GM12878 (cell line): ENCODE measurements at regions not wholly inside any gene's neighbourhood (a gene's known extent, or its start where the extent isn't known, plus 50 kb on each side); places are given as distances from the start of the nearest gene placed in this dataset.

ENCODE experiments used
- ATAC-seq: fragments of 200-7000 bp; cut with Tn5 transposase; 3 replicates; pipeline ENCODE4 v1.9.1; 2020; ENCODE audit warnings: mild to moderate bottlenecking, moderate library complexity
- BruUV-seq: library from RNA; stranded (reverse); fragments of 400-500 nt; replicated peaks from 2 replicates; lab custom pipeline; 2021; lab: Mats Ljungman, UMichigan
- CTCF ChIA-PET: fragments of 300-600 bp; sonication (Branson Sonifier 250); formaldehyde crosslinking; extraction: SDS; loops from one replicate; lab custom pipeline; 2021; ENCODE audit warnings: inconsistent platforms; lab: Yijun Ruan, JAX
- POLR2A ChIA-PET: fragments of 350-600 bp; formaldehyde crosslinking; extraction: SDS; loops from one replicate; lab custom pipeline; 2021; ENCODE audit warnings: inconsistent platforms; lab: Charles Lee
- RAD21 ChIA-PET: fragments of 300-600 bp; sonication (Branson Sonifier 250); formaldehyde crosslinking; loops from one replicate; lab custom pipeline; 2023; ENCODE audit warnings: antibody characterized with exemption; ENCODE audit not compliant: unreplicated experiment; lab: Charles Lee
- SMC1A ChIA-PET: fragments of 300-600 bp; sonication (Branson Sonifier 250); formaldehyde crosslinking; loops from one replicate; lab custom pipeline; 2023; ENCODE audit not compliant: unreplicated experiment, uncharacterized antibody; lab: Charles Lee
- DNase-seq: peaks from one replicate; pipeline ENCODE4 v3.0.0-alpha.2; 2011; ENCODE audit warnings: low read depth, low spot score
- FAIRE-seq: peaks from 3 replicates; lab custom pipeline; 2011; peaks lifted over from hg19 to GRCh38; lab: Jason Lieb, UNC
- H2AFZ ChIP-seq: 2 replicates; pipeline ENCODE4 v1.6.0; 2011; ENCODE audit warnings: low read depth, low read length, control low read depth; ENCODE audit not compliant: control insufficient read depth
- H3K27ac ChIP-seq: 2 replicates; pipeline ENCODE4 v1.5.1; 2011; ENCODE audit warnings: control low read depth; ENCODE audit not compliant: control insufficient read depth, insufficient read depth
- H3K27me3 ChIP-seq, 2 experiments: replicated peaks in 1 of 2; 2 replicates each; pipeline versions ENCODE4 v1.6.0 to v1.6.1; 2011; ENCODE audit warnings: low read length in 1 of 2; ENCODE audit not compliant: control insufficient read depth in 2 of 2, insufficient read depth in 2 of 2
- H3K36me3 ChIP-seq, 2 experiments: 2 replicates each; pipeline ENCODE4 v1.5.1; 2011; ENCODE audit warnings: low read length in 1 of 2; ENCODE audit not compliant: control insufficient read depth in 2 of 2, insufficient read depth in 2 of 2
- H3K4me1 ChIP-seq: 2 replicates; pipeline ENCODE4 v1.6.1; 2011; ENCODE audit warnings: mild to moderate bottlenecking, low read length, moderate library complexity, mixed read lengths; ENCODE audit not compliant: control insufficient read depth, insufficient read depth
- H3K4me2 ChIP-seq: 2 replicates; pipeline ENCODE4 v1.6.0; 2011; ENCODE audit warnings: control low read depth; ENCODE audit not compliant: control insufficient read depth, insufficient read depth
- H3K4me3 ChIP-seq: fragments of 200-600 bp; sonication (generic); 2 replicates; pipeline ENCODE4 v1.5.1; 2016
- H3K79me2 ChIP-seq: 2 replicates; pipeline ENCODE4 v1.6.0; 2011; ENCODE audit warnings: low read length; ENCODE audit not compliant: control insufficient read depth, insufficient read depth
- H3K9ac ChIP-seq: 2 replicates; pipeline ENCODE4 v1.8.0; 2011; ENCODE audit warnings: low read length, control low read depth, mixed read lengths; ENCODE audit not compliant: control insufficient read depth, insufficient read depth
- H3K9me3 ChIP-seq: replicated peaks from 3 replicates; pipeline ENCODE4 v1.5.1; 2011; ENCODE audit warnings: mild to moderate bottlenecking, low read length; ENCODE audit not compliant: control insufficient read depth, insufficient read depth
- H4K20me1 ChIP-seq: 2 replicates; pipeline ENCODE4 v1.6.0; 2011; ENCODE audit not compliant: control insufficient read depth, insufficient read depth
- BHLHE40 ChIP-seq, 2 experiments: fragments of 450-650 bp in 1 of 2; IDR thresholded peaks; 2 replicates each; pipeline ENCODE4 v1.6.1; 2011 to 2017; ENCODE audit warnings: low read depth in 2 of 2, borderline replicate concordance in 1 of 2, improper control_type of control experiment in 1 of 2, low read length in 1 of 2, mild to moderate bottlenecking in 1 of 2
- ESRRA ChIP-seq: IDR thresholded peaks from 2 replicates; pipeline ENCODE4 v1.6.1; 2012; ENCODE audit warnings: mild to moderate bottlenecking, low read length, improper control_type of control experiment
- IRF4 ChIP-seq: IDR thresholded peaks from 2 replicates; pipeline ENCODE4 v1.6.1; 2011; ENCODE audit warnings: low read depth, low read length
- JUNB ChIP-seq: IDR thresholded peaks from 2 replicates; pipeline ENCODE4 v1.6.1; 2016; ENCODE audit warnings: antibody characterized with exemption, mild to moderate bottlenecking
- KLF5 ChIP-seq: fragments of 450-650 bp; IDR thresholded peaks from 2 replicates; pipeline ENCODE4 v1.6.1; 2014; ENCODE audit warnings: mild to moderate bottlenecking; ENCODE audit not compliant: partially characterized antibody
- MLLT1 ChIP-seq: fragments of 450-650 bp; IDR thresholded peaks from 2 replicates; pipeline ENCODE4 v1.6.1; 2016; ENCODE audit warnings: mild to moderate bottlenecking
- NFXL1 ChIP-seq: fragments of 450-650 bp; IDR thresholded peaks from 2 replicates; pipeline ENCODE4 v1.6.1; 2017; ENCODE audit warnings: antibody characterized with exemption, mild to moderate bottlenecking, borderline replicate concordance
- SMARCA5 ChIP-seq: fragments of 450-650 bp; IDR thresholded peaks from 2 replicates; pipeline ENCODE4 v1.6.1; 2017; ENCODE audit warnings: mild to moderate bottlenecking
- SREBF2 ChIP-seq: IDR thresholded peaks from 2 replicates; pipeline ENCODE4 v1.6.1; 2012; ENCODE audit warnings: mild to moderate bottlenecking, low read length
- TBL1XR1 ChIP-seq: IDR thresholded peaks from 2 replicates; pipeline ENCODE4 v1.6.1; 2012; ENCODE audit warnings: low read depth, low read length, improper control_type of control experiment
- USF1 ChIP-seq: IDR thresholded peaks from 2 replicates; pipeline ENCODE4 v1.6.1; 2011; ENCODE audit warnings: borderline replicate concordance, low read depth, mild to moderate bottlenecking, moderate library complexity, mixed read lengths, low read length; ENCODE audit not compliant: insufficient read depth; ENCODE audit errors: extremely low read length
- YY1 ChIP-seq: IDR thresholded peaks from 2 replicates; pipeline ENCODE4 v1.6.1; 2011; ENCODE audit warnings: low read depth, mild to moderate bottlenecking, low read length
- ZNF687 ChIP-seq: fragments of 450-650 bp; IDR thresholded peaks from 2 replicates; pipeline ENCODE4 v1.6.1; 2017; ENCODE audit warnings: mild to moderate bottlenecking, moderate library complexity
- WGBS: methylation state at CpG from one replicate; pipeline ENCODE4 v1.1.6; 2016; ENCODE audit warnings: low lambda C conversion rate; ENCODE audit not compliant: insufficient replicate concordance, insufficient coverage; ENCODE audit errors: missing lambda C conversion rate; 5-methylcytosine and 5-hydroxymethylcytosine counted together
- in situ Hi-C: fragments of 300-500 bp; cut with MboI; formaldehyde crosslinking; loops from 9 replicates; pipeline ENCODE4 v1.14.3; 2018; ENCODE audit warnings: mixed read lengths
- intact Hi-C: fragments of 100-400 bp; cut with micrococcal nuclease; formaldehyde crosslinking; loops from one replicate; pipeline ENCODE4 v1.14.2; 2022; ENCODE audit not compliant: unreplicated experiment

- Histone ChIP-seq H4K20me1 (no peaks in the 10 kb centered on the region), H3K27ac (no peak overlapping the region), H3K27me3 (no peaks in the 10 kb centered on the region; a peak in 1 of 4 replicates), H3K4me2 (no peak overlapping the region), H3K9me3 (no peaks in the 10 kb centered on the region), H3K4me3 (no peak overlapping the region), H2AFZ (no peak overlapping the region), H3K79me2 (no peaks in the 10 kb centered on the region), H3K4me1 (no peaks in the 10 kb centered on the region), H3K9ac (no peak overlapping the region), H3K36me3 (no peaks in the 10 kb centered on the region)
- BruUV-seq = no TSS peak
- ChIA-PET POLR2A (no interaction called here), CTCF (no interaction called here), SMC1A (no interaction called here), RAD21 (no interaction called here)
- no peak for TF ChIP-seq SREBF2
- in situ Hi-C loops (no loop called here), intact Hi-C loops (no loop called here)
- ATAC-seq = no peak
- DNase-seq = no peak
- no peak for FAIRE-seq
- 4% methylated on average over 1 of the region's 1 CpG for WGBS
These were observed 104.4 kb upstream of the SALL4 start for GRCh38 chr20:51906679-51907078.

GRCh38 chr20:51906049-51906448 is 103.7 kb upstream of the SALL4 start:
- H3K79me2 ChIP-seq = no peaks in the 10 kb centered on the region
- ChIA-PET RAD21 (no interaction called here), POLR2A (no interaction called here), CTCF (no interaction called here), SMC1A (no interaction called here)
- H3K4me3 ChIP-seq = no peak overlapping the region
- ATAC-seq = no peak
- no TSS peak for BruUV-seq
- in situ Hi-C loops (no loop called here), intact Hi-C loops (no loop called here)
- H3K9ac ChIP-seq = no peak overlapping the region
- DNase-seq = no peak
- 65% methylated on average over 4 of the region's 6 CpGs for WGBS
- no peaks in the 10 kb centered on the region for H3K9me3 ChIP-seq
- H3K27me3 ChIP-seq = no peaks in the 10 kb centered on the region; a peak in 1 of 4 replicates
- H3K27ac ChIP-seq = no peak overlapping the region
- no peaks in the 10 kb centered on the region for H3K36me3 ChIP-seq
- H4K20me1 ChIP-seq = no peaks in the 10 kb centered on the region
- H2AFZ ChIP-seq = no peak overlapping the region
- FAIRE-seq = no peak
- no peak overlapping the region for H3K4me2 ChIP-seq
- no peaks in the 10 kb centered on the region for H3K4me1 ChIP-seq
- no peak for TF ChIP-seq YY1
- no peak for TF ChIP-seq IRF4
- no peak for TF ChIP-seq ZNF687
- no peak for TF ChIP-seq JUNB
- TF ChIP-seq ESRRA = no peak
- TF ChIP-seq MLLT1 = no peak
- TF ChIP-seq TBL1XR1 = no peak
- no peak for TF ChIP-seq SMARCA5
- no peak for TF ChIP-seq NFXL1
- TF ChIP-seq KLF5 = no peak
- TF ChIP-seq BHLHE40 (IDR thresholded peaks at IDR 0.05; ENCODE audit: borderline replicate concordance in 1 of 2, low read depth in 2 of 2, low read length in 1 of 2) = no peak
- no peak for TF ChIP-seq USF1
